Brain microvascular endothelial cell (primary cell): ENCODE measurements at regions not wholly inside any gene's neighbourhood (a gene's known extent, or its start where the extent isn't known, plus 50 kb on each side); places are given as distances from the start of the nearest gene placed in this dataset.

ENCODE experiments used
- DNase-seq: peaks from one replicate; pipeline ENCODE4 v3.0.0-alpha.2; 2020
- H3K27ac ChIP-seq: fragments of 250-450 bp; sonication (Bioruptor Pico); 2 replicates; pipeline ENCODE4 v1.5.1; 2020; ENCODE audit warnings: mild to moderate bottlenecking, moderate library complexity
- H3K27me3 ChIP-seq: fragments of 250-450 bp; sonication (Bioruptor Pico); replicated peaks from 2 replicates; pipeline ENCODE4 v1.5.1; 2020; ENCODE audit warnings: mild to moderate bottlenecking
- H3K36me3 ChIP-seq: fragments of 250-450 bp; sonication (Bioruptor Pico); replicated peaks from 2 replicates; pipeline ENCODE4 v1.5.1; 2020; ENCODE audit warnings: mild to moderate bottlenecking
- H3K4me3 ChIP-seq: 2 replicates; pipeline ENCODE4 v1.5.1; 2011; ENCODE audit warnings: low read depth, mild to moderate bottlenecking, control low read depth, low read length, moderate library complexity
- in situ Hi-C: cut with HindIII; loops from 2 replicates; pipeline ENCODE4 v1.10.0; 2017; ENCODE audit warnings: low sequenced_read_pairs, low pct_ligation_motif_present
- TF ChIP-seq, protein P1 (sequence below): IDR thresholded peaks from 2 replicates; pipeline ENCODE4 v1.5.1; 2011; ENCODE audit warnings: low read depth, mild to moderate bottlenecking, moderate library complexity, low read length, control low read depth, inconsistent platforms; ENCODE audit errors: missing control alignments

DNA sequence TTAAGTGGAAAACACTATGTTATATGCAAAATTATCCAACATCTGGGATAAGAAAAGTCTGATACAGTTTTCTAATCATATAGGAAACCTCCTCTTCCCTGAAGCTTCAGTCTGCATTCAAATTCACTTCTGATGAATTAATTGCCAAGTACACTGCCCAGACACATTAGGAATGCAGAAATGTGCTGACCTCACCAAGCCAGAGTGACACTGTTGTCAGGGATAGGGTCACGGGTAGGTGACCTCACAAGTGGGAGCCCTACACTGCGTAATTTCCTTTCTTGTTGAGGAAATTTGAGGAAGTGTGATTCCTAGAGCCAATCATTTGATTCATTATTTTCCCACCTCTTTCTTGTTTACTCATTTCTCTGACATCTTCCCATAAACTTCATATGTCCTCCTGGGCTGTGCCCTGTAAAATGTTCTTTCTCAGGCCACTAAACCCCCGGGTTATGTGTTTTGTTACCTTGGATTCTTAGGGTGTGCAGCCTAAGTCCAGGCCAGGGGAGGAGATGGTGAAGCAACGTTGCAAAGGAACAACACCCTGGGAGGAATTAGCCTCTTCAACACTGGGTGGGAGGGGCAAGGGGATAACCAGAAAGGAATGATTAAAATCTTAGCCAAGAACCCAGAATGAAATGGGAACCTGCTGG, 411.9 kb downstream of the MTRR start:
- in situ Hi-C loops = no loop called here
- DNase-seq = no peak
- TF ChIP-seq, protein P1, sequence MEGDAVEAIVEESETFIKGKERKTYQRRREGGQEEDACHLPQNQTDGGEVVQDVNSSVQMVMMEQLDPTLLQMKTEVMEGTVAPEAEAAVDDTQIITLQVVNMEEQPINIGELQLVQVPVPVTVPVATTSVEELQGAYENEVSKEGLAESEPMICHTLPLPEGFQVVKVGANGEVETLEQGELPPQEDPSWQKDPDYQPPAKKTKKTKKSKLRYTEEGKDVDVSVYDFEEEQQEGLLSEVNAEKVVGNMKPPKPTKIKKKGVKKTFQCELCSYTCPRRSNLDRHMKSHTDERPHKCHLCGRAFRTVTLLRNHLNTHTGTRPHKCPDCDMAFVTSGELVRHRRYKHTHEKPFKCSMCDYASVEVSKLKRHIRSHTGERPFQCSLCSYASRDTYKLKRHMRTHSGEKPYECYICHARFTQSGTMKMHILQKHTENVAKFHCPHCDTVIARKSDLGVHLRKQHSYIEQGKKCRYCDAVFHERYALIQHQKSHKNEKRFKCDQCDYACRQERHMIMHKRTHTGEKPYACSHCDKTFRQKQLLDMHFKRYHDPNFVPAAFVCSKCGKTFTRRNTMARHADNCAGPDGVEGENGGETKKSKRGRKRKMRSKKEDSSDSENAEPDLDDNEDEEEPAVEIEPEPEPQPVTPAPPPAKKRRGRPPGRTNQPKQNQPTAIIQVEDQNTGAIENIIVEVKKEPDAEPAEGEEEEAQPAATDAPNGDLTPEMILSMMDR = no peak
- no peaks in the 10 kb centered on the region for H3K27me3 ChIP-seq
- H3K4me3 ChIP-seq = no peak overlapping the region
- no peak overlapping the region for H3K27ac ChIP-seq
- H3K36me3 ChIP-seq = no peaks in the 10 kb centered on the region

DNA sequence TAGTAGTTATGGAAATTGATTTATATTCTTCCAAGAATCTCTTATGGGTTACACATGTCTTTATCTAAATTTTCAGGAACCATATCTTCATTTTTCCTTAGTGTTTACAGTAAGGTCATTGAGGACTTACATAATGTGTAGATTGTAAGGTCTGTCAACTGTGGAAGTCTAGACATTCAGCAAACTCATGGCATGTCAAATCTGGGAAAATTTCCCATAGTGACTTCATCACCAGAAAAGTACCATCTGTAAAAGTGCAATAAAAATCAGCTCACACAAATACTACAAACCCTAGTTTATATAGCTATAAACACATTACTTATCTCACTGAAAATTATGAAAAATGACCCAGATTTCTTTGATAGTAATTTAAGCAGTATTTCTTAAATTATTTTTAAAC, 419.4 kb downstream of the MTRR start:
- in situ Hi-C loops = no loop called here
- H3K27me3 ChIP-seq = no peaks in the 10 kb centered on the region
- H3K4me3 ChIP-seq = no peak overlapping the region
- DNase-seq = no peak
- no peaks in the 10 kb centered on the region for H3K36me3 ChIP-seq
- TF ChIP-seq, protein P1 = no peak
- no peak overlapping the region for H3K27ac ChIP-seq

DNA sequence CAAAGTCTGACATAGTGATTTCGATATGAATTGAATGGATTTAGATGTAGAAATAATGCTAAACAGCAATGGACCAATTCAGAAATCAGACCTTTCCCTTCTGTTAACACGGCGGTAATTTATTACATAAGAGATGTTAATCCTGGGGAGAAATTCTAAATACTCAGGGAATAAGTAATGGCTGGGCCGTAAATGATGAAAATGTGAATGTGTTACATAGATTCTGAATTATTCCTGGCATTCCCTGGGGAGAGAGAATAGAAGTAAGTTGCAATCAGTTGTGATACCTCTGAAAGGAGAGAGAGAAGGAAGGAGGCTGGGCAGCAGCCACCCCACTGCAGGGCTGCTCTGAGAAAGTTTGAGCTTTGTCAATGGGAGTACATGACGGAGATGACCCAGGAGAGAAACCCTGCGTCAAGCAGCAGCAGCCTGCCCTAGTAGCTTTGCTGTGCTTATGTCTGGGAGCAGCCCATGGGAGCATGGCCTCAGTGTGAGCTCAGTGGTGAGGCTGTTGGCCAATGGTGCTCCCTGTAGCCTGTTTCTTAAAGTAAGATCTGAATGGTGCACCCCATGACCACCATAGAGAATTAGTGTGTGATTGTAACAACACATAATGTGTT, 420.1 kb downstream of the MTRR start:
- in situ Hi-C loops = no loop called here

DNA sequence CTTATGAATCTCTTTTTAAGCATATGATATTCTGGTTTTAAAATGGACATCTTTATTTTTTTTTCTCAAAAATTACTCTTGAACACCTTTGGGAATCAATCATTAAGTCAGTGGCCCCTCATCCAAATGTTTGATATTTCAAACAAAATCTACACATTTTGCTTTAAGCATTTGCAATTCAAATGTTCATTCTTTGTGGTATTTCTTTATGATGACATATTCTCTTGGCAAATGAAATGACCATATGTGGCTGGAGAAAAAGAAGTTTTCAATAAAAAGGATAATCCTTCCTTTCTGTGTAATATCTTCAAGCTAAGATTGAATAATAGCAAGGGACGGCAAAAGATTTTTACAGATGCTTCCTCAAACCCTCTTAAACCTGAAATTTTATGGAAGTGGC, 420.8 kb downstream of the MTRR start:
- no peak overlapping the region for H3K4me3 ChIP-seq
- no peaks in the 10 kb centered on the region for H3K27me3 ChIP-seq
- TF ChIP-seq, protein P1 = no peak
- in situ Hi-C loops = no loop called here
- DNase-seq = no peak
- no peak overlapping the region for H3K27ac ChIP-seq
- no peaks in the 10 kb centered on the region for H3K36me3 ChIP-seq

More for the DNA sequence above, 420.1 kb downstream of the MTRR start:
- Histone ChIP-seq H3K27ac (no peak overlapping the region), H3K27me3 (no peaks in the 10 kb centered on the region), H3K4me3 (no peak overlapping the region), H3K36me3 (no peaks in the 10 kb centered on the region)
- DNase-seq = no peak
- TF ChIP-seq, protein P1 = no peak

DNA sequence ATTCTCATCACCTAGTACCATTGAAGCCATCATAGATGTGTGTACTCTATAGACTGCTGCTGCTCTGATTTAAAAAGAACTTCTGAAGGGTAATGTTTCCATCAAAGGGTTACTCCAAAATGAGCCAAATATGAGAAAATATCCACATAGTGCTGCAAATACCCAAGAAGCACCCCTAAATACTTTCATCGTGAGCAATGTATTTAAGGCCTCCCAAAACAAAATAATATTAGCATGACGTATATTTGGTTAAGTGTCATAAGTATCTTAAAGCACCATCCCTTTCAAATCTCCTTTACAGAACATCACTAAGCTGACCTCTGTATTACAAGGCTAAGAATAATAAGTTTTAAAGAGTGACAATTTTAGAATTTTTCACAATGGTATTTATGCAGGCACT, 421.8 kb downstream of the MTRR start:
- no peak for DNase-seq
- no peak overlapping the region for H3K27ac ChIP-seq

More for the DNA sequence above, 421.8 kb downstream of the MTRR start:
- H3K36me3 ChIP-seq = no peaks in the 10 kb centered on the region
- no peak overlapping the region for H3K4me3 ChIP-seq
- in situ Hi-C loops = no loop called here
- TF ChIP-seq, protein P1 = no peak
- no peaks in the 10 kb centered on the region for H3K27me3 ChIP-seq
